Thyroid gland (tissue), 4 donors: ENCODE measurements at regions not wholly inside any gene's neighbourhood (a gene's known extent, or its start where the extent isn't known, plus 50 kb on each side); places are given as distances from the start of the nearest gene placed in this dataset.

Experiments
- DNase-seq, 2 donors: peaks; one replicate each; pipeline ENCODE4 v3.0.0-alpha.2; 2019
- H3K27ac ChIP-seq, 3 donors: fragments of 200-600 bp; sonication (generic); 1 replicate in 2 of 3; 2 replicates in 1 of 3; pipeline ENCODE4 v1.5.1; 2016 to 2019; ENCODE audit warnings: mild to moderate bottlenecking in 1 of 3, moderate library complexity in 1 of 3
- H3K27me3 ChIP-seq: fragments of 200-600 bp; sonication (generic); one replicate; pipeline ENCODE4 v1.5.1; 2019
- H3K36me3 ChIP-seq, 2 donors: fragments of 200-600 bp; sonication (generic); one replicate each; pipeline ENCODE4 v1.5.1; 2016 to 2019
- H3K4me1 ChIP-seq, 2 donors: fragments of 200-600 bp; sonication (generic); one replicate each; pipeline ENCODE4 v1.5.1; 2017 to 2019
- H3K4me3 ChIP-seq, 3 donors: fragments of 200-600 bp; sonication (generic); replicated peaks in 1 of 3; 1 replicate in 2 of 3; 2 replicates in 1 of 3; pipeline ENCODE4 v1.5.1; 2016; ENCODE audit warnings: mild to moderate bottlenecking in 1 of 3
- H3K9me3 ChIP-seq: fragments of 200-600 bp; sonication (generic); one replicate; pipeline ENCODE4 v1.5.1; 2017
- CTCF ChIP-seq, 6 experiments: fragments of 200-600 bp in 3 of 6; fragments of 450-650 bp in 3 of 6; sonication (generic) in 3 of 6; IDR thresholded peaks; one replicate each; pipeline ENCODE4 v1.5.1; 2016 to 2019; ENCODE audit warnings: antibody characterized with exemption in 6 of 6, mild to moderate bottlenecking in 2 of 6, inconsistent platforms in 1 of 6, moderate library complexity in 1 of 6
- POLR2A ChIP-seq, 2 donors: fragments of 450-650 bp; IDR thresholded peaks; one replicate each; pipeline ENCODE4 v1.6.1; 2017; ENCODE audit warnings: antibody characterized with exemption in 2 of 2, mild to moderate bottlenecking in 2 of 2, moderate library complexity in 1 of 2
- WGBS, 2 donors: methylation state at CpG; one replicate each; pipeline ENCODE4 v1.1.5; 2017; 5-methylcytosine and 5-hydroxymethylcytosine counted together
- intact Hi-C: fragments of 100-400 bp; cut with DNase I; formaldehyde crosslinking; loops from one replicate; pipeline ENCODE4 v1.15.1; 2023

- no peak for DNase-seq
- TF ChIP-seq CTCF (IDR thresholded peaks at IDR 0.05) (no peak), POLR2A (IDR thresholded peaks at IDR 0.05) (no peak)
- intact Hi-C loops: no loop called here
- H3K36me3 ChIP-seq: no peaks in the 10 kb centered on the region
- no peaks in the 10 kb centered on the region for H3K27me3 ChIP-seq
- no peaks in the 10 kb centered on the region for H3K9me3 ChIP-seq
- H3K27ac ChIP-seq: no peak overlapping the region
- WGBS, 2 donors: 95% methylated on average over 4 of the region's 4 CpGs
- H3K4me1 ChIP-seq: peaks cover 0 to 8% of the 10 kb centered on the region in 2 donors
- no peak overlapping the region for H3K4me3 ChIP-seq
Observed at GRCh38 chr11:130692220-130692619, 224.1 kb downstream of the SNX19 start.

- Histone ChIP-seq H3K36me3 (no peaks in the 10 kb centered on the region), H3K9me3 (no peaks in the 10 kb centered on the region), H3K4me1 (peaks cover 0 to 8% of the 10 kb centered on the region in 2 donors), H3K4me3 (no peak overlapping the region), H3K27me3 (no peaks in the 10 kb centered on the region), H3K27ac (no peak overlapping the region)
- TF ChIP-seq POLR2A (IDR thresholded peaks at IDR 0.05) (no peak), CTCF (IDR thresholded peaks at IDR 0.05) (no peak)
- DNase-seq: no peak
- intact Hi-C loops: no loop called here
- WGBS, 2 donors: 95 to 97% methylated on average over 5 of the region's 5 CpGs
Observed at GRCh38 chr11:130693543-130693942, 222.7 kb downstream of the SNX19 start.

GRCh38 chr11:130694488-130695045, 221.7 kb downstream of the SNX19 start:
- TF ChIP-seq CTCF (IDR thresholded peaks at IDR 0.05) (no peak), POLR2A (IDR thresholded peaks at IDR 0.05) (no peak)
- Histone ChIP-seq H3K9me3 (no peaks in the 10 kb centered on the region), H3K4me3 (no peak overlapping the region), H3K36me3 (no peaks in the 10 kb centered on the region), H3K27me3 (no peaks in the 10 kb centered on the region), H3K4me1 (peaks cover 0 to 1% of the 10 kb centered on the region in 2 donors), H3K27ac (no peak overlapping the region)
- DNase-seq: no peak
- intact Hi-C loops: no loop called here
- WGBS, 2 donors: 84 to 85% methylated on average over 5 of the region's 5 CpGs

- Histone ChIP-seq H3K4me1 (no peaks in the 10 kb centered on the region), H3K9me3 (no peaks in the 10 kb centered on the region), H3K27me3 (no peaks in the 10 kb centered on the region), H3K36me3 (no peaks in the 10 kb centered on the region), H3K4me3 (no peak overlapping the region), H3K27ac (no peak overlapping the region)
- no peak for DNase-seq
- no peak for TF ChIP-seq POLR2A (IDR thresholded peaks at IDR 0.05)
- no peak for TF ChIP-seq CTCF (IDR thresholded peaks at IDR 0.05)
- intact Hi-C loops: no loop called here
- WGBS, 2 donors: 84 to 89% methylated on average over 10 of the region's 10 CpGs
Observed at GRCh38 chr11:130698174-130698573, 218.1 kb downstream of the SNX19 start.

GRCh38 chr11:130699561-130699960, 216.7 kb downstream of the SNX19 start:
- Histone ChIP-seq H3K9me3 (no peaks in the 10 kb centered on the region), H3K27me3 (no peaks in the 10 kb centered on the region), H3K4me3 (no peak overlapping the region), H3K4me1 (no peaks in the 10 kb centered on the region), H3K27ac (no peak overlapping the region), H3K36me3 (no peaks in the 10 kb centered on the region)
- intact Hi-C loops: no loop called here
- DNase-seq: no peak
- WGBS, 2 donors: 87 to 95% methylated on average over 7 of the region's 7 CpGs
- TF ChIP-seq POLR2A (IDR thresholded peaks at IDR 0.05) (no peak), CTCF (IDR thresholded peaks at IDR 0.05) (no peak)
